ENCODE measurements at regions not wholly inside any gene's neighbourhood (a gene's known extent, or its start where the extent isn't known, plus 50 kb on each side); places are given as distances from the start of the nearest gene placed in this dataset.

- no peaks in the 10 kb centered on the region for H3K27me3 ChIP-seq (ENCODE audit: control insufficient read depth in 2 of 2, insufficient read depth in 2 of 2, low read length in 2 of 2)
- no peaks in the 10 kb centered on the region for H3K4me1 ChIP-seq (ENCODE audit: control insufficient read depth in 2 of 2, insufficient read depth in 2 of 2, low read length in 2 of 2)
- POLR2A ChIA-PET, result no interaction called here
- no peaks in the 10 kb centered on the region for H3K9me3 ChIP-seq (ENCODE audit: control insufficient read depth in 2 of 3, low read length in 3 of 3)
- no peak overlapping the region for H3K27ac ChIP-seq (ENCODE audit: low read depth, low read length)
- Mint-ChIP-seq H3K4me1 (peaks cover 0 to 8% (median 0%) of the 10 kb centered on the region in 7 donors), H3K27me3 (peaks cover 0 to 31% (median 12%) of the 10 kb centered on the region in 5 donors), H3K36me3 (no peaks in the 10 kb centered on the region), H3K9me3 (peaks cover 0 to 3% (median 0%) of the 10 kb centered on the region in 11 donors), H3K4me3 (no peak overlapping the region), H3K27ac (peak overlapping the region in 1 of 9 donors; percentile 50)
- no peaks in the 10 kb centered on the region for H3K36me3 ChIP-seq (ENCODE audit: control insufficient read depth in 2 of 3, insufficient read depth in 3 of 3, low read length in 3 of 3)
- ATAC-seq (no peak), DNase-seq (no peak)
- no peak overlapping the region for H3K4me3 ChIP-seq (ENCODE audit: low read length)
- CTCF ChIA-PET, result no interaction called here
- intact Hi-C loops (cut with micrococcal nuclease), result no loop called here
These were observed 54.7 kb upstream of the PLEKHG3 start for GRCh38 chr14:64649383-64649998.

- H3K9me3 Mint-ChIP-seq, result peaks cover 0 to 4% (median 0%) of the 10 kb centered on the region in 11 donors
- Histone ChIP-seq H3K4me3 (ENCODE audit: low read length) (no peak overlapping the region), H3K9me3 (ENCODE audit: control insufficient read depth in 2 of 3, low read length in 3 of 3) (no peaks in the 10 kb centered on the region), H3K27me3 (ENCODE audit: control insufficient read depth in 2 of 2, insufficient read depth in 2 of 2, low read length in 2 of 2) (no peaks in the 10 kb centered on the region), H3K27ac (ENCODE audit: low read depth, low read length) (no peak overlapping the region), H3K4me1 (ENCODE audit: control insufficient read depth in 2 of 2, insufficient read depth in 2 of 2, low read length in 2 of 2) (no peaks in the 10 kb centered on the region), H3K36me3 (ENCODE audit: control insufficient read depth in 2 of 3, insufficient read depth in 3 of 3, low read length in 3 of 3) (no peaks in the 10 kb centered on the region)
- DNase-seq (no peak), ATAC-seq (no peak)
- no peak overlapping the region for H3K4me3 Mint-ChIP-seq
- peaks cover 0 to 16% (median 3%) of the 10 kb centered on the region in 7 donors for H3K4me1 Mint-ChIP-seq
- ChIA-PET POLR2A (no interaction called here), CTCF (interaction anchor here (1.3 kb wide), 1 partner anchor 17 kb away, joined by 3 read pairs; no protein-coding TSS in a partner anchor)
- intact Hi-C loops (cut with micrococcal nuclease), result no loop called here
- H3K27ac Mint-ChIP-seq, result peak overlapping the region in 1 of 9 donors; percentile 3
- peaks cover under 1 to 28% (median 10%) of the 10 kb centered on the region in 5 donors for H3K27me3 Mint-ChIP-seq
- no peaks in the 10 kb centered on the region for H3K36me3 Mint-ChIP-seq
These were observed 50.4 kb upstream of the PLEKHG3 start for GRCh38 chr14:64653900-64654245.

GRCh38 chr14:64654246-64654900 lies 49.9 kb upstream of the PLEKHG3 start:
- H3K27me3 Mint-ChIP-seq, result peaks cover 0 to 29% (median 11%) of the 10 kb centered on the region in 5 donors
- DNase-seq (no peak), ATAC-seq (peak; percentile 82)
- Histone ChIP-seq H3K9me3 (ENCODE audit: control insufficient read depth in 2 of 3, low read length in 3 of 3) (no peaks in the 10 kb centered on the region), H3K36me3 (ENCODE audit: control insufficient read depth in 2 of 3, insufficient read depth in 3 of 3, low read length in 3 of 3) (no peaks in the 10 kb centered on the region), H3K4me1 (ENCODE audit: control insufficient read depth in 2 of 2, insufficient read depth in 2 of 2, low read length in 2 of 2) (no peaks in the 10 kb centered on the region), H3K4me3 (ENCODE audit: low read length) (no peak overlapping the region), H3K27ac (ENCODE audit: low read depth, low read length) (no peak overlapping the region), H3K27me3 (ENCODE audit: control insufficient read depth in 2 of 2, insufficient read depth in 2 of 2, low read length in 2 of 2) (no peaks in the 10 kb centered on the region)
- peaks cover 0 to 21% (median 8%) of the 10 kb centered on the region in 7 donors for H3K4me1 Mint-ChIP-seq
- no peaks in the 10 kb centered on the region for H3K36me3 Mint-ChIP-seq
- peaks cover 0 to 4% (median 0%) of the 10 kb centered on the region in 11 donors for H3K9me3 Mint-ChIP-seq
- POLR2A ChIA-PET, result no interaction called here
- H3K4me3 Mint-ChIP-seq, result no peak overlapping the region
- intact Hi-C loops (cut with micrococcal nuclease), result no loop called here
- H3K27ac Mint-ChIP-seq, result peak overlapping the region in 1 of 9 donors; percentile 3
- CTCF ChIA-PET, result interaction anchor here (1.3 kb wide), 1 partner anchor 17 kb away, joined by 3 read pairs; no protein-coding TSS in a partner anchor
